22Rv1 (cell line): ENCODE measurements at regions not wholly inside any gene's neighbourhood (a gene's known extent, or its start where the extent isn't known, plus 50 kb on each side); places are given as distances from the start of the nearest gene placed in this dataset.

Experiments
- H3K27ac ChIP-seq: fragments of 450-650 bp; 2 replicates; pipeline ENCODE4 v1.5.1; 2017
- CTCF ChIP-seq: fragments of 450-650 bp; IDR thresholded peaks from 2 replicates; pipeline ENCODE4 v1.5.1; 2017; ENCODE audit warnings: mild to moderate bottlenecking
- ZFX ChIP-seq: fragments of 450-650 bp; IDR thresholded peaks from 2 replicates; pipeline ENCODE4 v1.6.1; 2017; ENCODE audit warnings: antibody characterized with exemption, borderline replicate concordance

- TF ChIP-seq CTCF = no peak
- TF ChIP-seq ZFX = no peak
- no peak overlapping the region for H3K27ac ChIP-seq
Observed at GRCh38 chr7:16034353-16034752, 347.9 kb upstream of the MEOX2 start.

- no peak for TF ChIP-seq ZFX
- TF ChIP-seq CTCF = no peak
- no peak overlapping the region for H3K27ac ChIP-seq
Observed at GRCh38 chr7:16033233-16033632, 346.8 kb upstream of the MEOX2 start.

GRCh38 chr7:16028636-16029035 is 342.2 kb upstream of the MEOX2 start:
- TF ChIP-seq CTCF = no peak
- TF ChIP-seq ZFX = no peak
- no peak overlapping the region for H3K27ac ChIP-seq

- TF ChIP-seq ZFX (no peak), CTCF (no peak)
- no peak overlapping the region for H3K27ac ChIP-seq
Observed at GRCh38 chr7:16028103-16028502, 341.6 kb upstream of the MEOX2 start.

GRCh38 chr7:16027396-16027795 is 340.9 kb upstream of the MEOX2 start:
- H3K27ac ChIP-seq = no peak overlapping the region
- TF ChIP-seq CTCF (no peak), ZFX (no peak)

- TF ChIP-seq CTCF (no peak), ZFX (no peak)
- no peak overlapping the region for H3K27ac ChIP-seq
Observed at GRCh38 chr7:16026253-16027020, 340.0 kb upstream of the MEOX2 start.

GRCh38 chr7:16025696-16026095 is 339.2 kb upstream of the MEOX2 start:
- TF ChIP-seq CTCF (no peak), ZFX (no peak)
- H3K27ac ChIP-seq = no peak overlapping the region
